ENCODE measurements at regions not wholly inside any gene's neighbourhood (a gene's known extent, or its start where the extent isn't known, plus 50 kb on each side); places are given as distances from the start of the nearest gene placed in this dataset.

- ChIA-PET CTCF (no interaction called here), POLR2A (no interaction called here)
- no peak overlapping the region for H3K27ac Mint-ChIP-seq
- H3K9me3 Mint-ChIP-seq = no peaks in the 10 kb centered on the region
- no peak overlapping the region for H3K4me3 Mint-ChIP-seq
- DNase-seq (no peak), ATAC-seq (no peak)
- TF ChIP-seq CTCF (IDR thresholded peaks at IDR 0.05) = no peak
- no peaks in the 10 kb centered on the region for H3K36me3 Mint-ChIP-seq (ENCODE audit: low read depth)
- H3K27me3 Mint-ChIP-seq = no peaks in the 10 kb centered on the region
- peaks cover 5% of the 10 kb centered on the region for H3K4me1 Mint-ChIP-seq (ENCODE audit: low read depth)
- intact Hi-C loops (cut with micrococcal nuclease) = no loop called here
These were observed 110.1 kb downstream of the DLEU7 start for GRCh38 chr13:50733392-50733791.

GRCh38 chr13:50735071-50735470 lies 108.4 kb downstream of the DLEU7 start:
- H3K27ac Mint-ChIP-seq = no peak overlapping the region
- no peak overlapping the region for H3K4me3 Mint-ChIP-seq
- CTCF ChIA-PET = no interaction called here
- TF ChIP-seq CTCF (IDR thresholded peaks at IDR 0.05) = no peak
- intact Hi-C loops (cut with micrococcal nuclease) = no loop called here
- no peaks in the 10 kb centered on the region for H3K36me3 Mint-ChIP-seq (ENCODE audit: low read depth)
- no peaks in the 10 kb centered on the region for H3K9me3 Mint-ChIP-seq
- DNase-seq = no peak
- POLR2A ChIA-PET = no interaction called here
- H3K4me1 Mint-ChIP-seq (ENCODE audit: low read depth) = peaks cover 5% of the 10 kb centered on the region
- H3K27me3 Mint-ChIP-seq = no peaks in the 10 kb centered on the region
- ATAC-seq = no peak

- POLR2A ChIA-PET = no interaction called here
- Mint-ChIP-seq H3K27ac (no peak overlapping the region), H3K4me1 (ENCODE audit: low read depth) (peaks cover 3% of the 10 kb centered on the region), H3K4me3 (no peak overlapping the region), H3K27me3 (no peaks in the 10 kb centered on the region), H3K36me3 (ENCODE audit: low read depth) (no peaks in the 10 kb centered on the region), H3K9me3 (peaks cover 2% of the 10 kb centered on the region)
- DNase-seq (no peak), ATAC-seq (no peak)
- TF ChIP-seq CTCF (IDR thresholded peaks at IDR 0.05) = no peak
- CTCF ChIA-PET = interaction anchor here (0.6 kb wide), 1 partner anchor 170 kb away, joined by 3 read pairs; no protein-coding TSS in a partner anchor
- intact Hi-C loops (cut with micrococcal nuclease) = no loop called here
These were observed 103.3 kb downstream of the DLEU7 start for GRCh38 chr13:50740052-50740741.

GRCh38 chr13:50742353-50742752 lies 101.1 kb downstream of the DLEU7 start:
- intact Hi-C loops (cut with micrococcal nuclease) = no loop called here
- ChIA-PET CTCF (no interaction called here), POLR2A (no interaction called here)
- DNase-seq = no peak
- Mint-ChIP-seq H3K9me3 (peaks cover 2% of the 10 kb centered on the region), H3K36me3 (ENCODE audit: low read depth) (no peaks in the 10 kb centered on the region), H3K27me3 (no peaks in the 10 kb centered on the region), H3K27ac (no peak overlapping the region), H3K4me3 (no peak overlapping the region), H3K4me1 (ENCODE audit: low read depth) (peaks cover 3% of the 10 kb centered on the region)
- no peak for TF ChIP-seq CTCF (IDR thresholded peaks at IDR 0.05)
- no peak for ATAC-seq

- Mint-ChIP-seq H3K4me1 (ENCODE audit: low read depth) (peaks cover 3% of the 10 kb centered on the region), H3K27ac (no peak overlapping the region), H3K4me3 (no peak overlapping the region), H3K27me3 (no peaks in the 10 kb centered on the region), H3K9me3 (peaks cover 2% of the 10 kb centered on the region), H3K36me3 (ENCODE audit: low read depth) (no peaks in the 10 kb centered on the region)
- intact Hi-C loops (cut with micrococcal nuclease) = no loop called here
- ChIA-PET CTCF (no interaction called here), POLR2A (no interaction called here)
- no peak for DNase-seq
- TF ChIP-seq CTCF (IDR thresholded peaks at IDR 0.05) = no peak
- no peak for ATAC-seq
These were observed 100.5 kb downstream of the DLEU7 start for GRCh38 chr13:50742968-50743367.
